DMS79 treated with DMSO at 0.1 percent for 48 hours (cell line): ENCODE measurements at regions not wholly inside any gene's neighbourhood (a gene's known extent, or its start where the extent isn't known, plus 50 kb on each side); places are given as distances from the start of the nearest gene placed in this dataset.

Source experiments
- DNase-seq: peaks from one replicate; lab custom pipeline; 2025; lab: John Stamatoyannopoulos, UW

DNA sequence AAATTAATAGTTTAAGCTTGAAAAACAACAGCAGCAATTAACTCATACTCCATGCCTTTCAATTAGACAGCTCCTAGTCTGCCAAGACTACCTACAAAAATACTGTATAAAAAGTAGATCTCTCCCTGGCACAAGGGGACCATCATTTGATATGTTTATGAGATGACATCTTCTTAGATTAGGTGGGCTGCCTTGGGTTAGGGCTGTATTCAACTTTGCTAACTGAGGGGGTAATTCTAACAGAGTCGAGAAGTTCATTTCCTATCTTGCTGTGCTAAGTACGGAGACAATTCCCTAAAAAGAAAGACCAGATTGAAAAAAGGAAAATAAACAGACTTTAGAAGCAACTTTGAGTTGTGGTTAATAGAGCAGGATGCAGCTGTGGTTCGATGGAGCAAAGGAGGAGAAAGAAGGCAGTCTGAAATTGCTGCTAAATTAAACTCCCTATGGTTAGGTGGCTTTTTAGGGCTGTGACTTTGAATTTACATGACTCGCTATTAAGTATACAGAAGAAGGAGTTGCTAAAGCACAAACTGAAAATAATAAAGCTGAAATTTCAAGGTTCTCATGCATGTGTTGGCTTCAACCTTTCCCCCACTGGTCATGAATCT lies 75.4 kb downstream of the CDC7 start:
- DNase-seq: no peak

DNA sequence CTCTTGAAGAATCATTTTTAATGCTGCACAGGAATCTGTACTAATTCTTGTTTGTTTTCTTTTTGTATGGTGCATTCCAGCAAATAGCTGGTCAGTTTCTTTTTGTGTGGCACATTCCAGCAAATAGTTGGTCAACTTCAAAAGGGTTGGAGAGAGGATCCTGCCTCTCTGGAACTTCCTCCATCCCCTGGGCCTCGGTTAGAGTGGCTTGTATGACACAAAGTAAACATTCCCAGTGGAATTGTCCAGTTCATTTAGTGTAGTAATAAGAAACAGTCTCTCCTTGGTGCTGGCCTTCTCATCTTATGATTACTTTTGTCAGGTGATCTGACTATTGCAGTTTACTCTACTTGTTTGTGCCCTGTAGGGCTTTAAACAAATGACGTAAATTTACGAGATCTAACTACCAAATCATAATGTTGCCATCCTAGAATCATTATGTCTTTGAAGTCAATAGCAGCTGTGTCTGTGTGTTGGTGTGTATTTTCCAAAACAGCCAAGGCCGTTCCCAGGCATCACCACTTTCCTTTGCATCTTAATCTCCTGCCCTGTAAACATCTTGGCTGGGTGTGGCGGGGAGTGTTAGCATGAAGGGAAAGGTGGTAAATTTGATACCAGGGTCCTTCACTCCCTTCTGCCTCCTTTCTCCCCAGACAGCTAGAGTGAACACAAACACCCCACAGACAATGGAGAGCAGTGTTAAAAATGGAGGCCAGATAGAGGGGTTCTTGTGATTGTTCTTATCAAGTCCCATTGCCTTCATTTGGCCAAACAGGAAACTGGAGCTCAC lies 77.9 kb downstream of the CDC7 start:
- no peak for DNase-seq

DNA sequence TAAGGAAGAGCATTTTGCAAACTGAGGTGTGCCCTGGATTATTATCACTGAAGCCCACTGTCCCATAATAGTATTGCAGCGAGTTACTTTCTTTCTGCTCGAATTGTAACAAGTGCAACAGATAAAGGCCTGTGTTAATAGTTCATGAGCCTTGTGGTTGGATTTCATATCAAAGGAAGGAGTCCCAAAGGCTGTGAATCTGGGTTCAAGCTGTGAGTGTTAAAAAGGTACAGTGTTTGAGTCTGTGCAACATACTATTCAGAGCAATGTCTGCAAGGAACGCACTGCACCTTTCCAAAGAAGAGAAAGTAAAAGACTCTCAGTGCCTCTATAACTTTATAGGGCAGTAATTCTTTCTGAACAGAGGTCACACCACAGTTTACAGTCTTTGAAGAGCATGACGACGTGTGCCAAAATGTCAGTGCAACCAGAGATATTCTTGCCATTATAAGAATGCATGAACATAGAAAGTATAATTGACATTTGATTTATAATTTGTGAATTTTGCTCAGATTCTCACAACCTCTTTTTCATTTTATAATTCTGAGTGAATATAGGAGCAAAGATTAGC lies 79.1 kb downstream of the CDC7 start:
- no peak for DNase-seq

DNA sequence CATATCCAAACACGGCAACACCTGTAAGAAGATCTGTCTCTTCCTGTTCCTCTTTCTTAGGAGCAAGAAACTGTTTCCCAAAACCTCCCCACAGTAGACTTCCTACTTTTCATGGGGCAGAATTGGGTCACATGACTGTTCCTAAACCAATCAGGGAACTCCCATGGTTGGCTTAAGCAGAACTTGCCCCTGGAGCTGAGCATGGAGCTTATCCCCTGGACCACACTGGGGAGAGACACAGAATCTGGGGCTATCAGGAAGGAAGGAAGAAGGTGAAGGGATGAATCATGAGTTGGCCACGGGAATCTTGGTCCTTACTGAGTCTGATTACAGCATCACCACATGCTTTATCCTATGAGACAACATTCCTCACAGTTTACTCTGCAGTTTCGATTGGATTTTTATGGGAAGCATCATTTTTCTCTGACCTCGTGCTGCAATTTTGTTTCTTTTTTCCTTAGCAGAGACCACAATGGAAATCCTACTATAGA lies 81.8 kb downstream of the CDC7 start:
- DNase-seq: no peak

DNA sequence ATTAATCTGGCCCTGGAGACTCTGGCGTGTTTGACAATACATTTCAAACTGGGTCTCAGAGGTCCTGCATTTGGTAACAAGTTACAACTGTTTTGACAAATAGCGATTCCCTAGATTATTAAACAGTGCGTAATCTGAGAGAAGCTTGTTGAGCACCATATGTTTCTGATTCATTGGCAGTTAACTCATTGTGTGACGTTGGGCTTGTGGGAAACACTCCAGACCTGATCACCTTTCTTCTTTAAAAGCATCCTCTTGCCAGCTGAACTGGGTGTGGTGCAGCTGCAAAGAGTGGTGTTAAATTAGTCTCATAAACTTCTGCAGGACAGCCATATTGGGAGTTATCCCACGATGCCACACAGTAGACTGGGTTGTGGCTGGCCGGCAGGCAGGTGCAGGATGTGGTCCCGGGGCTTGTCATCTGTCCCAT lies 82.7 kb downstream of the CDC7 start:
- no peak for DNase-seq

DNA sequence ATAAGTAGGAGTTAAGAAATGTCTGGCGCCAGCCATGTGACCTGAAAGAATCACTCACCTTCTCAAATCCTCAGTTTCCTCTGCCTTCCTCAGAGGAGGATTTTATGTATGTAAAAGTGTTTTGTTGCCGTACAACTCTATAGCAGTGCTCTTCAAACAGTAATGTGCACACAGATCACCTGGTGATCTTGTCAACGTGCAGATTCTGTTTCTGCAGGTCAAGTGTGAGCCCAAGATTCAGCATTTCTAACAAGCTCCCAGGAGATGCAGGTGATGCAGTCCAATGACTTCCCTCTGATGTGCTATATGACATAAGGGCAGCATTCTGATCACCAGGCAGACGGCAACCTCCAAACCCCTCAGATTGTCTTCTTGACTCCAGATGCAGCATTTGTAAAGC lies 83.7 kb downstream of the CDC7 start:
- DNase-seq: no peak

DNA sequence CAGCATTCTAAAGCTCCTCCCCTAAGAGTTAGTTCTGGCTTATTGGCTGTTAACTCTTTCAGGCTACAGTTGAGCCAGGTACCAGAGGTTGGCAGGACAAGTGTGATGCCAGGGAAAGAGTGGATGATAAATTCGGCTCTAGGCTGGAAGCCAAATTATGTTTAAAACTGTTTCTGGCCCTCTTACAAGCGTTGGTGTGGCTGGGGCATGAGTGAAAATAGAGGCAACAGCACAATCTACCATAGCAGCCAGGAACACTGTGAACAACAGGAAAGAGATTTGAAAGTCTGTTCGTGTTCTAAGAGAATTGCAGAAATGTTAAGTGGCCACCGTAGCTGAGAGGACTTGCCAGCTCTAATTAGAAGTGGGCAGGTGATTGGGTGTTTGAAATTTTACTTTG lies 84.2 kb downstream of the CDC7 start:
- DNase-seq: no peak

DNA sequence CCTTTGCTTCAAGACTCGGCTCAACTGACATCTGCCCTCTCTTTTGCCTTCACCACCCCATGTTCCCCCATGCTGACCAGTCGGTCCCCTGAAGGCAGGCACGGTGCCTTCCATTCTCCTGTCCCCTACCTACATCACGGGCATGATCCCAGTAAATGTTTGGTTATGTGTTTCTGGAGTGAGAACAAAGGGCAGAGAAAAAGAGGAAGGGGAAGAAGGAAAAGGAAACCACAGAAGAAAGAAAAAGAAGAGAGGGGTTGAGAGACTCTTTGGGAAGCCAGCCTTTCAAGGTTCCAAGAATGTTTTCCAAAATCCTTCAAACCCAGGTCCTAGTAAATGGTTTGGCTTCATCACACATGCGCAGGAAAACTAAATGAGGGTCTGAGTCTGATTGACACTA lies 84.9 kb downstream of the CDC7 start:
- DNase-seq: no peak

DNA sequence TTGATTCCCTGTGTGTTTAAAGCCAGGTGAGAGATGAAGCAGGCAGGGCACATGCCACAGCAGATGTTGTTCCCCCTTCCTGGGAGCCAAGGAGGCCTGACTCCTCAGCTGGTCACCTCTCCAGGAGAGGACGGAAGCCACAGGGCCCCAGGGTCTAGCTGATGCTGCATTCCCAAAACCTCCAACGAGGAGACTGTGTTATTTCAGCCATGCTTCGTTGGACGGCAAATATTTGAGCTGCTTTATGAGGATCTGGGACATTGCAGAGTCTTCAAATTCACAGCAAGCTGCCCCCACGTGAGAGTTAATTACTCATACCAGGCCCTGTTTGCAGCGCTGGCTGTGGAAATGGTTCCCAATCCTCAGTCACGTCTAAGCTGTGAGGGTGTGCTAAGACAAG lies 85.3 kb downstream of the CDC7 start:
- DNase-seq: no peak

DNA sequence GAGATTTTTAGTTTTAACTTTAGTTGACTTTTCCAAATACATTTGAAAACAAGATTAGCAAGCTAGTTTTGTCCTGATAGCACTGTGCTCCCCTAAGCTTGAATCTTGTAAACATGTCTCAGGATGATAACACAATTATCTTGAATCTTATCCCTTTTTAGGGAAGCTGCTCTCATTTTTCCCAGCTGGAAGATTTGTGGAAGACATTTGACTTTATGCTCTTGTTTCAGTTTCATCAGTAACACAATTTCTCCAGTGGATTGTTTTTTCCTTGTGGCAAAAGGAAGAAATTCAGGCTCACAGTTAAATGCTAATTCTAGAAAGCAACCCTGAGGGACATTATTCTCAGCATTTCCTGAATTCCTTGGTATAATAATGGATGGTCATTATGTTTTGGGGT lies 88.8 kb downstream of the CDC7 start:
- no peak for DNase-seq

DNA sequence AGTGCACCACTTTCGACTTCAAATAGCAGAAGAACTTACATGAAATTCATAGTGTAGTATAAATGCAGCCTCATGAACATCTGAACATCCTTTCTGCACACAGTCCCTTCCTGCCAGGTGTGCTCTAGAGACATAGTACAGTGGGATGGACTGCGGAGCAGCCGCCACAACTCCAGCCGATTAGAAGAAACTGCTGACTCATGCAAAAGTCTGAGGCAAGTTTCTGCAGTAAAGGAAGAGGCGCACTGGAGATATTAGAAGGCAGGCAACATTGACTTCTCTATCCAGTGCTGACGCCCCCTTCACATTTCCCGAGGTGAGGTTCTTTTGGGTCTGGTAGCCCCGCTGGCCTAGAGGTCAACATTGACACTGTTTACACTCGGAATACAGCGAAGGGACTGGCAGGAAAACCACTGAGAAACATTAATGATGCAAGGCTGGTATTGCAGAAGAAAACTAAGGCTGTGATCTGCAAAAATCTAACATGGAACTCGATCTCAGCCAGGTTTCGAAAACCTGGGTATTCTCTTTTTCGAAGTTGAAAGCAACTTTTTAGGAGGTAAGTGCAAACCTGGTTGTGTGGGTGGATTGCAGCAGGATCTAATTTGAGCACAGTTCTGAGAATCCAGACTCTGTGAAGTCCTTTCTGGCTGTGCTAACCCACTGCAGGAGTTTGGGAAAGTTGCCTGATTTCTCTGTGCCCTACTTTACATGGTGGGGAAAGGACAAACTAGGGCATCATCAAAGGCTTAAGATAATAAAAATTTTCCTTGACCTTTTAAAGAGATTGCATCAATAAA lies 90.7 kb downstream of the CDC7 start:
- no peak for DNase-seq

DNA sequence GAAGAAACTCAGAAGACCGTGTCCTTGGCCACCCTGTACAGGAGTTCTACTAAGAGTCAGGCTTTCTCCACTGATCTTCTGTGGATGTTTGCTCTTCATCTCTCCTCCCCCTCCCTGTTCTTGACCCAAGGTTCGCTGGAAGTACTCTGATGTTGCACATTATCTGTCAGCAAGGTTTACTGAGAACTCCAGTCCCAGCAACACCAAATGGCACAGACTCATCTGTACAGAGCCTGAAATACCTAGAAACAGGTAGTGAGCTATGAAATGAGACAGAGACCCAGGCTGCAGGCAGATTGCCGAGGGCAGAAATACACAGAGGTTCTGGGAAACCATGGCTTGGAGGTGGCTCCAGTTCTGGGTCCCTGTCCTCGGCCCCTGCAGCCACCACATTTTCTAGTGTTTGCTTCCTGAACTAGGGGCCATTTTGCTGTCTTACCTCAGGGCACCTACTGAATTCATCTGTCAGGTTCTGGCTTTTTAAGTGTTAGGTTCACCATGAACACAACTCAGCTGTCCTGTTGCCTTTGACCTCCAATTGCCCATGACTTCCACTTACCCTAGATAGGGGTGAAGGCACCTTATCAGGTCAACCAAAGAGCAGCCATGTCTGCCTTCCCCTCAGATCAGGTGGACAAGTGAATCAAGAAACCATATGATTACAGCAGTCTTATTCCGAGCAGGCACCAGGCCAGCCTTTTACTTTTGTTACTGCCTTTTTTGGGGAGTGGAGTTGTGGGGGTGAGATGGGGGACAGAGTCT lies 92.2 kb downstream of the CDC7 start:
- no peak for DNase-seq

DNA sequence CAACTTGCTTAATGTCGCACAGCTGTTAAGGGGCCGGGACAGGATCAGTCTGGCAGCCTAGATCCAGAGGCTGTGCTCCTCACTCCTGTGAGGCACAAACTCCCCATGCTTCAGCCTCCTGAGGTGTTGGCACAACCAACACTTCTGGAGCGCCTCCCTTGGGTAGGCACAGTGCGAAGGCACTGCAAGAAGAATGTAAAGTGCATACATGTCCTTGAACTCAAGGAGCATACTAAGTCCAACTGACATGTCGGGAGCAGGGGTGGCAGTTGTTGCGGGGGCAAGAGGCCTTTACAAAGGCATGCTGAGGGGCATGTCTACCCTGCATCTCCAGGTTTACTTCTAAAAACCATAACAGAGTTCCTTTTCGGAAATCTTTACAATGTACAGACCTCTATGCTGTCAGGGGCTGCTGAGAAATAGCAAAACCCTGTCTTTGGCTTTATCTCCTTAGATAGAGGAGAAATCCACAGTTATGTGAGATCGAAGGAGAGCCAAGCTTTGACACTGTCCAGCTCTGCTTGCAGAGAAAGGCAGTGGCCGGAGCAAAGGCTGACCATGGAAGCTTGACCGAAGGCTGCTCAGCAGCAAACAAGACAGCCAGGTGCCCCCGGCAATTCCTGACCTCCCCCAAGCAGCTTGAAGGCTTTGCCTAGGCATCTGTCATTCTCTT lies 93.9 kb downstream of the CDC7 start:
- DNase-seq: no peak

DNA sequence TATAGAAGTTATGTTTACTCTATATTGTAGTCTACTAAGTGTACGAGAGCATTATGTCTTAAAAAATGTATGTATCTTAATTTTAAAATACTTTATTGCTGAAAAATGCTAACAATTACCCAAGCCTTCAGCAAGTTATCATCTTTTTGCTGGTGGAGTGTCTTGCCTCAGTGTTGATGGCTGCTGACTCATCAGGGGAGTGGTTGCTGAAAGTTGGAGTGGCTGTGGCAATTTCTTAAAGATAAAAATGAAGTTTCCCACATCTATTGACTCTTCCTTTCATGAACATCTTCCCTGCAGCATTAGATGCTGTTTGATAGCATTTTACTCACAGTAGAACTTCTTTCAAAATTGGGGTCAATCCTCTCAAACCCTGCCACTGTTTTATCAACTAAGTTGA lies 95.8 kb downstream of the CDC7 start:
- no peak for DNase-seq

DNA sequence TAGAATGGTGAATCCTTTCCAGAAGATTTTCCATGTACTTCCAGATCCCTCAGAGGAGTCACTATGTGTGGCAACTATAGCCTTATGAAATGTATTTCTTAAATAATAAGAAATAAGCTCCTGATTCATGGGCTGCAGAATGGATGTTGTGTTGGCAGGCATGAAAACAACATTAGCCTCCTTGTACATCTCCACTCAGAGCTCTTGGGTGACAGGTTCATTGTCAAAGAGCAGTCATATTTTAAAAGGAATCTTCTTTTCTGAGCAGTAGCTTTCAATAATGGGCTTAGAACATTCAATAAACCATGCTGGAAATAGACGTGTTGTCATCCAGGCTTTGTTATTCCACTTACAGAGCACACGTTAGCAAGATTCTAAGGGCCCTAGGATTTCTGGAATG lies 96.6 kb downstream of the CDC7 start:
- no peak for DNase-seq

DNA sequence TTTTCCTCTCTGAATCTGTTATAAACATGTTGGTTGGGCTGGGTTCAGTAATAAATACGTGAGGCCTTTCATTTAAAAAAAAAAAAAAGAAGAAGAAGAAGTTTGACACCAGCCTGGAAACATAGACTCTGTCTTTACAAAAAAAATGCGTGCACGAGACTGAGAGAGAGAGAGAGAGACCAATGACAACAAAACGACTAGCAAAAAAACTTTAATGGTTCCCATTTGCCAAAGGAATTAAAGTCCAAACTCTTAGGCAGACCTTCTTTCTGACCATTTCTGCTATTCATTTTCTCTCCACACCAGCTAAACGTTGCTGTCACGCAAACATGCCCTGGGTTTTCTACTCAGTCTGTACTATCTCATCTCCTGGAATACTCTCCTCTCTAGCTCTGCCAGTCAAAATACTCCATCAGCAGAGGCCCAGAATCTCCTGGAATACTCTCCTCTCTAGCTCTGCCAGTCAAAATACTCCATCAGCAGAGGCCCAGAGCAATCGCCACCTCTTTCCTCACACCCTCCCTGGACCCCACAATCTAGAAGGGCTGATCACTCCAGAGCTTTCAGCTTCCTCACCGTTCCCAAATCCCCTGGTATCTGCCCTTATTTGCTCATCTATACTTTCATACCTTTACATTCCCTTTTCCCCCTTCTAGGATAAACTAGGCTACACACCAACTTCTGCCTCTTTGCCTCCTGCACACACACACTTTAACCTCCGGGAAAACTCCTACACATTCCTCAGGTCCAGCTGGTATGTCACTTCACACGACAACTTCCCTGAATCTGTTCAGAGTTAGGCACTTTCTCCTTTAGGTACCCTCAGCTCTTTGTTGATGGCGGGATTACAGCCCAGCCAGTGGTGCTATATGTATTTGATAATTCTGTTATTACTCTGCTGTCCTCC lies 100.0 kb downstream of the CDC7 start:
- no peak for DNase-seq

DNA sequence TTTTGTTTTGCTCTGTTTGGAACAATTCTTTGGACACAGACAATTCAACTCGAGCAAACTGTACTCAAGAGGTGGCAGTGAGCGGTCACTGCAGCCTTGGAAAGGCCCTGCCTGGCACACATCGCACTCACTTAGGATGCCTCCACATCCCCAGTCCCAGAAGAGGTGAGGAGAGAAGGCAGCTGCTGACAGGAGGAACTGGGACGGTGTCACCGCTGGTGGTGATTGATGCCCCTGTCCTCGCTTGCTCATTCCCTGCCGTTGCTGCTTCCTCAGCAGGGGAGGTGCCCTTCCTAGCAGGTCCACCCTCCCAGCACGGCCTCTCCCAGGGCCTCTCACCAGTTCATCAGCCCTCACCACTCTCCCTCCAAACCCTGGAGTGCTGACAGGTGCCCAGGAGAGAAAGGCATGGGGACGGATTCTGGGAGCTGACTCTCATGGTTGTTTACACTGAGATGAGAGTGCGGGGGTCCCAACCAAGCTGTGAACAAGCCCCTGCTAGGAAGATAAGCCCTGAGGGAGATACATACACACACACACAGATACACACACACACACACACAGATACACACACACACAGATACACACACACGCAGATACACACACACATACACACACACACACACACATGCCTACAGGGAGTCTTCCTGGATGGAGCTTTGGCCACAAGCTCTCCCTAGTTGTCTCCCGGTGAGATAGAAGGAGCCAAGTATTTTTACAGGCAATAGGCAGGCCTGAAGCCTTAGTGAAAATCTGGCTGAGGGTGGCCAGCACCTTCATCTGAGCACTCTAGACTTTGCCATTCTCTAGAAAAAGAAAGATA lies 101.1 kb downstream of the CDC7 start:
- DNase-seq: no peak

DNA sequence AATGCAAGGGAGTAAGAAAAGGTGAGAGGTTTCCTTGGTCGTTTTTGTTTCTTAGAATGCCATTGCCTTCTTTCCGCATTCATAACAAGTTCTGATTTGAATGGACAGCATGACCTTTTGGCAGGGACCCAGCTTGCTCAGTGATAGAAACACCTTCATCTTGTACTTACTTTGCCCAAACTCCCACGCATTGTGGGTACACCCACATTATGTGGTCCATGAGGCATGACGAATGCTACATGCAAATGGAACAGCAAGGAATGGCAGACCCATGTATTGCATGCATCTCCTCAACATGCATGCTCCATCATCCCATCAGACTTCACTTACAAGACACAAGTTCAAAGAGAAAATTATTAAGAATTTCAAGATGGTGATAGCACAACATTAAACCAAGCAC lies 102.8 kb downstream of the CDC7 start:
- DNase-seq: no peak

DNA sequence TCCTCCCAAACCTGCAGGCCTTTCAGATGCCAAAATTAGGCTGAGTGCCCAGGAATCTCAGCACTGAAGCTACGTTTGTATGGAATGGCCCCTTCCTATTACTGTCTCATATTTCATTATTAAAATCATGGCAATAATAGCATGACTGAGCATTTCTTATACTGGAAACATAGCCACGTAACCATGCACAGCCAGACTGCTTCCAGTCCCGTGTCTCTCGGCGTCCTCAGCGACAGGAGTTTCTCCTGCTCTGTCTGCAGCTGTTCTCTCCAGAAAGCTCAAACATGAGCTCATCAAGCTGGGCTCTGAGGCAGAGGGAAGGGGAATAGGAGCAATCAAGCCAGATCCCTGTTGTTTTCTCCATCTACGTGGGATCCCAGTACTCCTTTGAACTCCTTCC lies 104.0 kb downstream of the CDC7 start:
- no peak for DNase-seq
